H1 (cell line): ENCODE measurements at regions not wholly inside any gene's neighbourhood (a gene's known extent, or its start where the extent isn't known, plus 50 kb on each side); places are given as distances from the start of the nearest gene placed in this dataset.

Source experiments
- TAF1 ChIP-seq: IDR thresholded peaks from 2 replicates; pipeline ENCODE4 v1.6.1; 2011; ENCODE audit warnings: mild to moderate bottlenecking, low read depth, low read length
- YY1 ChIP-seq: IDR thresholded peaks from 2 replicates; pipeline ENCODE4 v1.6.1; 2011; ENCODE audit warnings: low read depth, mild to moderate bottlenecking, low read length

DNA sequence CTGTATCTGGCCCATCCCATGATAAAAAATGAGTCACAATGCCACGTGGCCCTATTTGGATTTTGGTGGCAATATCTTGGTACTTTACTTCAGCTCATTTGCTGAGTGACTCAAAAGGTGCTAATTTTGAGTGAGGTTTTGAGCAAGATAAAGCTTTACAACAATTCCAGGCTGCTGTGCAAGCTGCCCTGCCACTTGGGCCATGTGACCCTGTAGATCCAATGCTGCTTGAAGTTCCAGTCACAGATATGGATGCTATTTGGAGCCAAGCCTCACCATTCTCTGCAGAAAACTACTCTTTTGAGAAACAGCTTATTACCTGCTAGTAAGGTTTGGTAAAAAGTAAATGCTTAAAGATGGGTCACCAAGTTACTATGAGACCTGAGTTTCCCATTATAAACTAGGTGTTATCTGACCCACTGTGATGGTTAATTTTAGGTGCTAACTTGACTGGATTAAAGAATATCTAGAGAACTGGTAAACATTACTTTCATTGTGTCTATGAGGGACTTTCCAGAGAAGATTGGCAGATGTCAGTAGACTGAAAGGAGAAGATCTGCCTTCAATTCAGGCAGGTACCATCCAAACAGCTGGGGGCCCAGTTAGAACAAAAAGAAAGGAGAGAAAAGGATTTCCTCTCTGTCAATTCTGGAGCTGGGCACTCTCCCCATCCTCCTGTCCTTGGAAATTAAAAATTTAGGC lies 1083.9 kb downstream of the DIPK2A start (continued):
- no peak for TF ChIP-seq YY1
- no peak for TF ChIP-seq TAF1
